ENCODE measurements at regions not wholly inside any gene's neighbourhood (a gene's known extent, or its start where the extent isn't known, plus 50 kb on each side); places are given as distances from the start of the nearest gene placed in this dataset.

- TF ChIP-seq CTCF (IDR thresholded peaks at IDR 0.05): no peak
- DNase-seq (no peak), ATAC-seq (no peak)
- no peak overlapping the region for H3K4me3 ChIP-seq
- intact Hi-C loops (cut with DNase I, micrococcal nuclease): no loop called here
- H3K4me1 ChIP-seq (ENCODE audit: low read depth): no peaks in the 10 kb centered on the region
- no peaks in the 10 kb centered on the region for H3K36me3 ChIP-seq (ENCODE audit: low read depth)
- no peaks in the 10 kb centered on the region for H3K9me3 ChIP-seq
These were observed 695.5 kb upstream of the DDX18 start for GRCh38 chr2:117118994-117119393.

- no peak for TF ChIP-seq CTCF (IDR thresholded peaks at IDR 0.05)
- no peaks in the 10 kb centered on the region for H3K4me1 ChIP-seq (ENCODE audit: low read depth)
- no peak for DNase-seq
- H3K36me3 ChIP-seq (ENCODE audit: low read depth): no peaks in the 10 kb centered on the region
- H3K9me3 ChIP-seq: no peaks in the 10 kb centered on the region
- intact Hi-C loops (cut with DNase I, micrococcal nuclease): no loop called here
- H3K4me3 ChIP-seq: no peak overlapping the region
- no peak for ATAC-seq
These were observed 691.1 kb upstream of the DDX18 start for GRCh38 chr2:117123362-117123761.

GRCh38 chr2:117126656-117127055 lies 687.8 kb upstream of the DDX18 start:
- no peak overlapping the region for H3K4me3 ChIP-seq
- intact Hi-C loops (cut with DNase I, micrococcal nuclease): no loop called here
- peak; percentile 72 for ATAC-seq
- no peak for TF ChIP-seq CTCF (IDR thresholded peaks at IDR 0.05)
- no peak for DNase-seq
- H3K36me3 ChIP-seq (ENCODE audit: low read depth): no peaks in the 10 kb centered on the region
- no peaks in the 10 kb centered on the region for H3K4me1 ChIP-seq (ENCODE audit: low read depth)
- H3K9me3 ChIP-seq: no peaks in the 10 kb centered on the region

- intact Hi-C loops (cut with DNase I, micrococcal nuclease): no loop called here
- ATAC-seq (no peak), DNase-seq (no peak)
- TF ChIP-seq CTCF (IDR thresholded peaks at IDR 0.05): no peak
- H3K36me3 ChIP-seq (ENCODE audit: low read depth): no peaks in the 10 kb centered on the region
- no peaks in the 10 kb centered on the region for H3K4me1 ChIP-seq (ENCODE audit: low read depth)
- H3K4me3 ChIP-seq: no peak overlapping the region
- no peaks in the 10 kb centered on the region for H3K9me3 ChIP-seq
These were observed 686.8 kb upstream of the DDX18 start for GRCh38 chr2:117127680-117128079.

- intact Hi-C loops (cut with DNase I, micrococcal nuclease): no loop called here
- H3K9me3 ChIP-seq: no peaks in the 10 kb centered on the region
- no peak overlapping the region for H3K4me3 ChIP-seq
- DNase-seq (no peak), ATAC-seq (peak; percentile 79)
- no peak for TF ChIP-seq CTCF (IDR thresholded peaks at IDR 0.05)
- H3K36me3 ChIP-seq (ENCODE audit: low read depth): no peaks in the 10 kb centered on the region
- no peaks in the 10 kb centered on the region for H3K4me1 ChIP-seq (ENCODE audit: low read depth)
These were observed 686.0 kb upstream of the DDX18 start for GRCh38 chr2:117128461-117128860.

GRCh38 chr2:117137371-117137770 lies 677.1 kb upstream of the DDX18 start:
- no peak for TF ChIP-seq CTCF (IDR thresholded peaks at IDR 0.05)
- ATAC-seq (no peak), DNase-seq (no peak)
- intact Hi-C loops (cut with DNase I, micrococcal nuclease): no loop called here
- no peak overlapping the region for H3K4me3 ChIP-seq
- no peaks in the 10 kb centered on the region for H3K9me3 ChIP-seq
- H3K36me3 ChIP-seq (ENCODE audit: low read depth): no peaks in the 10 kb centered on the region
- no peaks in the 10 kb centered on the region for H3K4me1 ChIP-seq (ENCODE audit: low read depth)
